ENCODE measurements at regions not wholly inside any gene's neighbourhood (a gene's known extent, or its start where the extent isn't known, plus 50 kb on each side); places are given as distances from the start of the nearest gene placed in this dataset.

DNA sequence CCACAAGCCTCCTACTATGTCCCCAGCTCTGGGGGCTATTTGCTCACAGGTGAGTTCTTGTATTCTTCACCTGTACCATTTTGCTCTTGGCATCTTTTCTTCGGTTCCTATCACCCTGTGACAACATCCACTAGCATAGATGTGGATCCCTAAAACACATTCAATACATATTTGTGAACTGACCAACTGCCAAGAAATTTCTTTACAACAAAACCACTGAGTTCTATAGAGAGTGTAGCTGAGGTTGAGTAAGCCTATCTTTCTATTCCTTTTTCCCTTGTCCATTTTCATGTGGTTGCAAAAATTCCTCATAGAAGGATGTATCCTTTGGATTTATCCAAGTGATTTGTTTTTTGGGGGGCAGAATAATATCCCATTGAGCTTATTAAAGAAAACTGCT is 192.7 kb upstream of the ITGA4 start:
- BruUV-seq (replicated peaks), result no TSS peak
- H3K9ac ChIP-seq (ENCODE audit: low read length), result no peak overlapping the region
- TF ChIP-seq RAD21 (IDR thresholded peaks at IDR 0.05; ENCODE audit: low read depth), result no peak
- TF ChIP-seq POLR2A (IDR thresholded peaks at IDR 0.05; ENCODE audit: borderline replicate concordance, extremely low read depth, insufficient read depth, insufficient read length), result no peak
- TF ChIP-seq POLR2AphosphoS5 (IDR thresholded peaks at IDR 0.05; ENCODE audit: low read depth, low read length), result no peak
- TF ChIP-seq SRF (IDR thresholded peaks at IDR 0.05; ENCODE audit: low read depth), result no peak
- TF ChIP-seq TCF7L2 (IDR thresholded peaks at IDR 0.05; ENCODE audit: borderline replicate concordance, extremely low read depth, insufficient read depth, insufficient read length), result no peak
- TF ChIP-seq, protein P1, sequence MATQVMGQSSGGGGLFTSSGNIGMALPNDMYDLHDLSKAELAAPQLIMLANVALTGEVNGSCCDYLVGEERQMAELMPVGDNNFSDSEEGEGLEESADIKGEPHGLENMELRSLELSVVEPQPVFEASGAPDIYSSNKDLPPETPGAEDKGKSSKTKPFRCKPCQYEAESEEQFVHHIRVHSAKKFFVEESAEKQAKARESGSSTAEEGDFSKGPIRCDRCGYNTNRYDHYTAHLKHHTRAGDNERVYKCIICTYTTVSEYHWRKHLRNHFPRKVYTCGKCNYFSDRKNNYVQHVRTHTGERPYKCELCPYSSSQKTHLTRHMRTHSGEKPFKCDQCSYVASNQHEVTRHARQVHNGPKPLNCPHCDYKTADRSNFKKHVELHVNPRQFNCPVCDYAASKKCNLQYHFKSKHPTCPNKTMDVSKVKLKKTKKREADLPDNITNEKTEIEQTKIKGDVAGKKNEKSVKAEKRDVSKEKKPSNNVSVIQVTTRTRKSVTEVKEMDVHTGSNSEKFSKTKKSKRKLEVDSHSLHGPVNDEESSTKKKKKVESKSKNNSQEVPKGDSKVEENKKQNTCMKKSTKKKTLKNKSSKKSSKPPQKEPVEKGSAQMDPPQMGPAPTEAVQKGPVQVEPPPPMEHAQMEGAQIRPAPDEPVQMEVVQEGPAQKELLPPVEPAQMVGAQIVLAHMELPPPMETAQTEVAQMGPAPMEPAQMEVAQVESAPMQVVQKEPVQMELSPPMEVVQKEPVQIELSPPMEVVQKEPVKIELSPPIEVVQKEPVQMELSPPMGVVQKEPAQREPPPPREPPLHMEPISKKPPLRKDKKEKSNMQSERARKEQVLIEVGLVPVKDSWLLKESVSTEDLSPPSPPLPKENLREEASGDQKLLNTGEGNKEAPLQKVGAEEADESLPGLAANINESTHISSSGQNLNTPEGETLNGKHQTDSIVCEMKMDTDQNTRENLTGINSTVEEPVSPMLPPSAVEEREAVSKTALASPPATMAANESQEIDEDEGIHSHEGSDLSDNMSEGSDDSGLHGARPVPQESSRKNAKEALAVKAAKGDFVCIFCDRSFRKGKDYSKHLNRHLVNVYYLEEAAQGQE (IDR thresholded peaks at IDR 0.05; ENCODE audit: low read depth), result no peak
- TF ChIP-seq EZH2 (IDR thresholded peaks at IDR 0.05), result no peak
- TF ChIP-seq JUND (IDR thresholded peaks at IDR 0.05), result no peak
- TF ChIP-seq FOSL1 (IDR thresholded peaks at IDR 0.05; ENCODE audit: low read depth), result no peak
- TF ChIP-seq, protein P2, sequence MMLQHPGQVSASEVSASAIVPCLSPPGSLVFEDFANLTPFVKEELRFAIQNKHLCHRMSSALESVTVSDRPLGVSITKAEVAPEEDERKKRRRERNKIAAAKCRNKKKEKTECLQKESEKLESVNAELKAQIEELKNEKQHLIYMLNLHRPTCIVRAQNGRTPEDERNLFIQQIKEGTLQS (IDR thresholded peaks at IDR 0.05), result no peak
- TF ChIP-seq CEBPB (IDR thresholded peaks at IDR 0.05; ENCODE audit: low read depth), result no peak
- TF ChIP-seq ZNF274 (IDR thresholded peaks at IDR 0.05; ENCODE audit: low read depth, low read length), result no peak
- TF ChIP-seq ZFX (IDR thresholded peaks at IDR 0.05), result no peak
- TF ChIP-seq, protein P3, sequence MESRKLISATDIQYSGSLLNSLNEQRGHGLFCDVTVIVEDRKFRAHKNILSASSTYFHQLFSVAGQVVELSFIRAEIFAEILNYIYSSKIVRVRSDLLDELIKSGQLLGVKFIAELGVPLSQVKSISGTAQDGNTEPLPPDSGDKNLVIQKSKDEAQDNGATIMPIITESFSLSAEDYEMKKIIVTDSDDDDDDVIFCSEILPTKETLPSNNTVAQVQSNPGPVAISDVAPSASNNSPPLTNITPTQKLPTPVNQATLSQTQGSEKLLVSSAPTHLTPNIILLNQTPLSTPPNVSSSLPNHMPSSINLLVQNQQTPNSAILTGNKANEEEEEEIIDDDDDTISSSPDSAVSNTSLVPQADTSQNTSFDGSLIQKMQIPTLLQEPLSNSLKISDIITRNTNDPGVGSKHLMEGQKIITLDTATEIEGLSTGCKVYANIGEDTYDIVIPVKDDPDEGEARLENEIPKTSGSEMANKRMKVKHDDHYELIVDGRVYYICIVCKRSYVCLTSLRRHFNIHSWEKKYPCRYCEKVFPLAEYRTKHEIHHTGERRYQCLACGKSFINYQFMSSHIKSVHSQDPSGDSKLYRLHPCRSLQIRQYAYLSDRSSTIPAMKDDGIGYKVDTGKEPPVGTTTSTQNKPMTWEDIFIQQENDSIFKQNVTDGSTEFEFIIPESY (IDR thresholded peaks at IDR 0.05; ENCODE audit: extremely low read depth, insufficient replicate concordance, low read length), result no peak
- no peak for TF ChIP-seq ELF1 (IDR thresholded peaks at IDR 0.05; ENCODE audit: borderline replicate concordance, low read depth)
- TF ChIP-seq, protein P4, sequence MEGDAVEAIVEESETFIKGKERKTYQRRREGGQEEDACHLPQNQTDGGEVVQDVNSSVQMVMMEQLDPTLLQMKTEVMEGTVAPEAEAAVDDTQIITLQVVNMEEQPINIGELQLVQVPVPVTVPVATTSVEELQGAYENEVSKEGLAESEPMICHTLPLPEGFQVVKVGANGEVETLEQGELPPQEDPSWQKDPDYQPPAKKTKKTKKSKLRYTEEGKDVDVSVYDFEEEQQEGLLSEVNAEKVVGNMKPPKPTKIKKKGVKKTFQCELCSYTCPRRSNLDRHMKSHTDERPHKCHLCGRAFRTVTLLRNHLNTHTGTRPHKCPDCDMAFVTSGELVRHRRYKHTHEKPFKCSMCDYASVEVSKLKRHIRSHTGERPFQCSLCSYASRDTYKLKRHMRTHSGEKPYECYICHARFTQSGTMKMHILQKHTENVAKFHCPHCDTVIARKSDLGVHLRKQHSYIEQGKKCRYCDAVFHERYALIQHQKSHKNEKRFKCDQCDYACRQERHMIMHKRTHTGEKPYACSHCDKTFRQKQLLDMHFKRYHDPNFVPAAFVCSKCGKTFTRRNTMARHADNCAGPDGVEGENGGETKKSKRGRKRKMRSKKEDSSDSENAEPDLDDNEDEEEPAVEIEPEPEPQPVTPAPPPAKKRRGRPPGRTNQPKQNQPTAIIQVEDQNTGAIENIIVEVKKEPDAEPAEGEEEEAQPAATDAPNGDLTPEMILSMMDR (IDR thresholded peaks at IDR 0.05 in 2 of 3, conservative IDR thresholded peaks at IDR 0.05 in 1 of 3; ENCODE audit: borderline replicate concordance in 1 of 3, insufficient read depth in 1 of 3, low read depth in 2 of 3, low read length in 2 of 3), result no peak
- no peak for TF ChIP-seq CBX3 (IDR thresholded peaks at IDR 0.05; ENCODE audit: low read depth)
- no peak for TF ChIP-seq EZH2phosphoT487 (IDR thresholded peaks at IDR 0.05; ENCODE audit: borderline replicate concordance)
- H2AFZ ChIP-seq (ENCODE audit: low read depth, low read length, poor library complexity, severe bottlenecking), result no peak overlapping the region
- H3K9me3 ChIP-seq (ENCODE audit: control insufficient read depth in 1 of 2, insufficient read depth in 1 of 2, low read depth in 1 of 2, low read length in 2 of 2), result no peaks in the 10 kb centered on the region
- H3K4me3 ChIP-seq (replicated peaks in 1 of 2; ENCODE audit: low read depth in 1 of 2, low read length in 2 of 2), result no peak overlapping the region
- DNase-seq (ENCODE audit: low read depth, low spot score) (no peak), ATAC-seq (no peak)
- H3K27me3 ChIP-seq (ENCODE audit: insufficient read depth, low read length), result no peaks in the 10 kb centered on the region
- RAD21 ChIA-PET (ENCODE audit: low non-redundant PET in 1 of 2, low total read pairs in 2 of 2, uncharacterized antibody in 2 of 2, unreplicated experiment in 2 of 2), result no interaction called here
- CTCF ChIA-PET, result no interaction called here
- no peaks in the 10 kb centered on the region for H3K9me2 ChIP-seq (ENCODE audit: insufficient read depth)
- no peaks in the 10 kb centered on the region for H4K20me1 ChIP-seq (ENCODE audit: insufficient read depth)
- H3K79me2 ChIP-seq (ENCODE audit: insufficient read depth, low read length), result no peaks in the 10 kb centered on the region
- H3K27ac ChIP-seq (ENCODE audit: low read depth, low read length), result no peak overlapping the region
- intact Hi-C loops (cut with micrococcal nuclease), result no loop called here
- no peaks in the 10 kb centered on the region for H3K4me1 ChIP-seq (ENCODE audit: control insufficient read depth in 1 of 2, insufficient read depth in 2 of 2, low read length in 2 of 2)
- POLR2A ChIA-PET, result no interaction called here
- H3K36me3 ChIP-seq (ENCODE audit: control insufficient read depth in 1 of 2, insufficient read depth in 2 of 2, low read length in 2 of 2), result no peaks in the 10 kb centered on the region
- H3K4me2 ChIP-seq (ENCODE audit: low read length), result no peak overlapping the region

Data from HCT116 (cell line).